SK-N-SH treated with all-trans-retinoic acid at 6 μM for 48 hours (cell line): ENCODE measurements at regions not wholly inside any gene's neighbourhood (a gene's known extent, or its start where the extent isn't known, plus 50 kb on each side); places are given as distances from the start of the nearest gene placed in this dataset.

Experiments used
- CSDC2 ChIP-seq: fragments of 250-450 bp; sonication (Bioruptor Pico); IDR thresholded peaks from 2 replicates; pipeline ENCODE4 v1.5.0; 2020; ENCODE audit warnings: mild to moderate bottlenecking, moderate library complexity
- ZC3H10 ChIP-seq: fragments of 250-450 bp; sonication (Bioruptor Pico); IDR thresholded peaks from 2 replicates; pipeline ENCODE4 v1.5.1; 2021; ENCODE audit warnings: mild to moderate bottlenecking, moderate library complexity
- ZFP30 ChIP-seq: fragments of 450-650 bp; formaldehyde crosslinking; IDR thresholded peaks from 2 replicates; pipeline ENCODE4 v1.5.0; 2022; ENCODE audit warnings: mild to moderate bottlenecking, moderate library complexity
- ZNF70 ChIP-seq: fragments of 450-650 bp; formaldehyde crosslinking; IDR thresholded peaks from 2 replicates; pipeline ENCODE4 v1.5.0; 2020; ENCODE audit warnings: mild to moderate bottlenecking, moderate library complexity
- TF ChIP-seq, protein P1 (sequence below): fragments of 250-450 bp; sonication (Bioruptor Pico); IDR thresholded peaks from 2 replicates; pipeline ENCODE4 v1.8.0; 2020; ENCODE audit warnings: mild to moderate bottlenecking, moderate library complexity, borderline replicate concordance

DNA sequence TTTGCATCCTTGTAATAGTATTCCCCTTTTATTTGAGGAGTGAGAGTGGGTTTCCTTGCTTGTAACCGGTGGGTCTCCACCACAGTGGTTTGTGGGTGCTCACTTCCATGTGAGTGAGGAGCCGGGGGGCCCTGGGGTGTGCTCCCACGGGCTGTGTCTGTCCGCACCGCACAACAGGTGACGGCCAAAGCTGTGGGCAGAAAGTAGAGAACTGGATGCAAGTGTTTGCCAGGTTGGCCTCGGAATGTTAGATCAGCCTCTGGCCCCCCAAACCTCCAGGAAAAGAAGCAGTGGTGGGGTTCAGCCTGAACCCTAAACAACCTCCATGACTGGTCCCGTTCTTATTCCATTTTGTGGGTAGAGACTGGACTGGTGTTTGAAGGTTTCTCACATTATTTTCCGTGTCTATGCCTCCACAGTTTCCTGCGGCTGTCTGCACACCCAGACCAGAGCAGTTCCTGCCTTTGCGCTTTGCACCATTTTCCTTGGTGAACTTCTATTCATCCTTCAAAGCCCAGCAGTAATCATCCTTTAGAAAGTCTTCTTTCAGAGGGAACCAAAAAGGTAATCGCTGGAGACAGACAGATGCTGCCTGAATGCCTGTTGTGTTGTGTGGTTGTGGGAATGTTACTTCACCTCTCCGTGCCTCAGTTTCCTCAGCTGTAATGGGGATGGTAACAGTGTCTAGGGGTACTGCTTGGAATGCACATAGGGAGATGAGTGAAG is 77.2 kb downstream of the MYEOV start:
- TF ChIP-seq ZC3H10 (CRISPR knock-in tag), result no peak
- TF ChIP-seq ZFP30 (CRISPR knock-in tag), result no peak
- TF ChIP-seq CSDC2 (CRISPR knock-in tag), result no peak
- TF ChIP-seq, protein P1, sequence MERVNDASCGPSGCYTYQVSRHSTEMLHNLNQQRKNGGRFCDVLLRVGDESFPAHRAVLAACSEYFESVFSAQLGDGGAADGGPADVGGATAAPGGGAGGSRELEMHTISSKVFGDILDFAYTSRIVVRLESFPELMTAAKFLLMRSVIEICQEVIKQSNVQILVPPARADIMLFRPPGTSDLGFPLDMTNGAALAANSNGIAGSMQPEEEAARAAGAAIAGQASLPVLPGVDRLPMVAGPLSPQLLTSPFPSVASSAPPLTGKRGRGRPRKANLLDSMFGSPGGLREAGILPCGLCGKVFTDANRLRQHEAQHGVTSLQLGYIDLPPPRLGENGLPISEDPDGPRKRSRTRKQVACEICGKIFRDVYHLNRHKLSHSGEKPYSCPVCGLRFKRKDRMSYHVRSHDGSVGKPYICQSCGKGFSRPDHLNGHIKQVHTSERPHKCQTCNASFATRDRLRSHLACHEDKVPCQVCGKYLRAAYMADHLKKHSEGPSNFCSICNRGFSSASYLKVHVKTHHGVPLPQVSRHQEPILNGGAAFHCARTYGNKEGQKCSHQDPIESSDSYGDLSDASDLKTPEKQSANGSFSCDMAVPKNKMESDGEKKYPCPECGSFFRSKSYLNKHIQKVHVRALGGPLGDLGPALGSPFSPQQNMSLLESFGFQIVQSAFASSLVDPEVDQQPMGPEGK (CRISPR knock-in tag), result no peak
- no peak for TF ChIP-seq ZNF70 (CRISPR knock-in tag)
